AG10803 (cell line): ENCODE measurements at regions not wholly inside any gene's neighbourhood (a gene's known extent, or its start where the extent isn't known, plus 50 kb on each side); places are given as distances from the start of the nearest gene placed in this dataset.

Source experiments
- DNase-seq: peaks from one replicate; pipeline ENCODE4 v3.0.0; 2010; ENCODE audit warnings: low read depth
- H3K4me3 ChIP-seq: 2 replicates; pipeline ENCODE4 v1.5.1; 2011; ENCODE audit warnings: mild to moderate bottlenecking, low read length, control low read depth
- CTCF ChIP-seq: conservative IDR thresholded peaks from 2 replicates; pipeline ENCODE4 v1.5.1; 2011; ENCODE audit warnings: mild to moderate bottlenecking, low read length, control low read depth, inconsistent platforms

- DNase-seq, result no peak
- no peak for TF ChIP-seq CTCF
- no peak overlapping the region for H3K4me3 ChIP-seq
Observed at GRCh38 chr7:125057963-125058362, 128.3 kb upstream of the POT1 start.

GRCh38 chr7:125055376-125055775, 125.8 kb upstream of the POT1 start:
- no peak for DNase-seq
- no peak for TF ChIP-seq CTCF
- H3K4me3 ChIP-seq, result no peak overlapping the region

- H3K4me3 ChIP-seq, result no peak overlapping the region
- TF ChIP-seq CTCF, result no peak
- no peak for DNase-seq
Observed at GRCh38 chr7:125046767-125047166, 117.1 kb upstream of the POT1 start.

GRCh38 chr7:125033506-125033905, 103.9 kb upstream of the POT1 start:
- TF ChIP-seq CTCF, result no peak
- no peak for DNase-seq
- no peak overlapping the region for H3K4me3 ChIP-seq

- H3K4me3 ChIP-seq, result no peak overlapping the region
- no peak for DNase-seq
- no peak for TF ChIP-seq CTCF
Observed at GRCh38 chr7:125032943-125033342, 103.3 kb upstream of the POT1 start.

GRCh38 chr7:125030756-125031387, 101.2 kb upstream of the POT1 start:
- DNase-seq, result no peak
- no peak overlapping the region for H3K4me3 ChIP-seq
- TF ChIP-seq CTCF, result no peak

- DNase-seq, result no peak
- no peak for TF ChIP-seq CTCF
- no peak overlapping the region for H3K4me3 ChIP-seq
Observed at GRCh38 chr7:125025620-125026019, 96.0 kb upstream of the POT1 start.
